ENCODE measurements at regions not wholly inside any gene's neighbourhood (a gene's known extent, or its start where the extent isn't known, plus 50 kb on each side); places are given as distances from the start of the nearest gene placed in this dataset.
A peak's percentile ranks its signal among the peaks of the same experiment; 100 is the strongest.
"Not testable (repeated sequence)": the region's sequence is repeated elsewhere in the genome, so short reads cannot be mapped to it uniquely, and the experiment has no call there.

DNA sequence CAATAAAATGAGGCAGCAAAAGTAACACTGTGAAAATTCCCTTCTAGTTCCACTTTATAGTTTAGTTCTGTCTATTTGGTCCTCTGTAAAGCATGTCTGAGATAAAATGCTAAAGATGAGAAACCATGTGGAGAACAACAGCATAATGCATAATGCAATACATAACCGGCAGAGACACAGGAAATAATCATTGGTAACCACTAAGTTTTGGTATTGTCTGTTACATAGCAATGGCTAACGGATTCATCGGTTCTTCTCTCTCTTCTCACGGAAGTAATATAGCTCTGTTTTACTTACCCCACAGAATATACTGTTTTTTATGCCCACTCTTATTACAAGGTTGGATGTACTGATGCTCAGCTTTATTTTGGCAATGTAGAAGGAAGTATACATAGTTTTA is 158.9 kb downstream of the FAM174A start:
- DNase-seq (ENCODE audit: low spot score): no peak

- no peak for DNase-seq (ENCODE audit: low spot score)
Measured at GRCh38 chr5:100697970-100698369, 162.8 kb downstream of the FAM174A start.

DNA sequence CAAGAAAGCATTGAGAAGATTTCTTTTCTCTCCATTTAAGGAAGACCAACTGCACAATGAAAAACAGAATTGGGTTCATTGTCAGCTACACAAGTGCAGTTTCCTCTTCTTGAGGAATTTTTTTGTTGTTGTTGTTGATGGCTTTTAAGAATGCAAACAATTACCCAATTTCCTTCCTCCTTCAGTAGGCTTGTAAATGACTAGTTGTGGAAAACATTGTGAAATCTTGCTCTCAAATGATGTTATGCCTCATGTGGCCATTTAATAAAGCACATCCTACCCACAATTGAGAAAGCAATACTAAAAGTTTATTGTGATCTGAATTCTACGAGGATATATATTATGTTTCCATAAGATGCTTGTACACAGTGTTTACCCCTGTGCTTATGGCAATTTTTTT is 171.6 kb downstream of the FAM174A start:
- no peak for DNase-seq (ENCODE audit: low spot score)

DNA sequence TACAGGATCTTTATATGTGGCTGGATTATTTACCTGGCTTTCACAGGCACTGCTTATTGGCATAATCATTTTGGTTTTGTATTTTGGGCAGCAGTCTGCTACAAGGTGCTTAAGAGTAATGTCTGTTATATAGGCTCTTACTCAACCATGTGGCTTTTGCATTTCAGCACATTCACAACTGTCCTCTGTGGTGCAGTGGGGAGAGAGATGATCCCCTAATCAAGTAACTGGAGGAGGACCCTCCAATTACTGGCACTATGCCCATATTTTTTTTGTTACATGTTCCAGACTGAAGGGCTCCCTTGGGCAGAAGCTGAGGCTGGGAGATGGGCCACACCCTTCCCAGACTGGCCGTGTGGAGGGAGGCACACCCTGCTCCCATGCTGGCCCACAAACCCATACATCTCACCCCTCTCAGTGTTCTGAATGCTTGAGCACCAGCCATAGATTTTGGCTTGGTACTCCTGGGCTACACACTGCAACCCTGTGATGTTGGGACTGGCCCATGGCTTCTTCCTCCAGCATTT is 173.5 kb downstream of the FAM174A start:
- DNase-seq (ENCODE audit: low spot score): no peak

DNA sequence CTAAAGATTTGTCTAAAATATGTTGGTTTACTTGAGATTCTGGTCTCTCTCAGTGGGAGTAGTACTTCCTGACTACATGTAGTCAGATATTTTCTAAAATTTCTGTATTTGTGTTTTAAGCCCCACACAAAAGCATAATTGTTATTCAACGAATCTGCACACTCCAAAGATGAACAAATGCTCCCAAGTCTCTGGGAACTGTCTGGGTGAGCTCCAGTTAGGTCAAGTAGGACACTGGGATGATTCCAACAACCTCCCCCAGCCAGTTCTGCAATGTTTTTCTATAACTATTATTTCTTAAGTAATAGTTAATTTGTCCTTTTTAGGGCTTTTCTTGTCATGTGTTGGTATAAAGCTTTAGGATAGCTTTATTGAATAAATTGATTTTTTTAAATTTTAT is 174.6 kb downstream of the FAM174A start:
- no peak for DNase-seq (ENCODE audit: low spot score)

- not testable (repeated sequence) for DNase-seq (ENCODE audit: low spot score)
Measured at GRCh38 chr5:100714780-100715179, 179.6 kb downstream of the FAM174A start.

GRCh38 chr5:100722657-100723056 is 180.4 kb downstream of the ST8SIA4 start:
- DNase-seq (ENCODE audit: low spot score): no peak

GRCh38 chr5:100723229-100723628 is 179.9 kb downstream of the ST8SIA4 start:
- no peak for DNase-seq (ENCODE audit: low spot score)

- DNase-seq (ENCODE audit: low spot score): no peak
Measured at GRCh38 chr5:100726116-100726515, 177.0 kb downstream of the ST8SIA4 start.

DNA sequence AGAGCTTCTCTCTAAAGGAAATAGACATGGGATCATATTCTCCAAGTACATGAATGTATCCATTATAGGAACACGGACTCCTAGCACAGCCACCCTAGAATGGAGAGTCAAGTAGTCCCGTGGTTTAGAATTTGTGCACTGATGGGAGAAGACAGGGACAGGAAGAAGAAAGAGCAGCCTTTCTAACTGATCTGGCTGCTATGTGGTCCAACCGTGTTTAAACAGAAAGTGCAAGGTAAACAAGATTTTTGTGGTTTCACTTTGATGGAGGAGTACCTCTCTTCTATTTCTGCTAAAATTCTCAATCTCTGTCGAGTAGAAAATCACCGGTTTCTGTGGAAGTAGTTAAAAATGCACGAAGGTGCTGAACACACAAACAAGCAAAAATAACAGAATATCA is 171.3 kb downstream of the ST8SIA4 start:
- peak; percentile 56 for DNase-seq (ENCODE audit: low spot score)

DNA sequence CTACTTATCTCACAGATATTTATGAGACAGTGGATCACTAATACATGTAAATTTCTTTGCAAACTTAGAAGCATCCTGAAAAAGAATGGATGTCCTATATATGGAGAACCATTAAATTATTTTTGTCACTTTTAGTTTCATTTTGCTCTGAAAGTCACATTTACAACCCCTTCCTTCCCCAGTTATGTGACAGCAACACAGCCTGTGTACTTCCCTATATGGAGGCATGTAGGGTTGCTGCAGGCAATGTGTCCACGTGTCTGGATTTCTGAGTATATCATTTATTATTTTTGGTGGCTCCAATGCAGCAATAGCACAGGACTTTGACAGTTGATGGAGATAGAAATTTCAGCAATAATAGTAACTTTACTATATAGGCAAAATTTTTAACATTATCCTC is 156.4 kb downstream of the ST8SIA4 start:
- no peak for DNase-seq (ENCODE audit: low spot score)

DNA sequence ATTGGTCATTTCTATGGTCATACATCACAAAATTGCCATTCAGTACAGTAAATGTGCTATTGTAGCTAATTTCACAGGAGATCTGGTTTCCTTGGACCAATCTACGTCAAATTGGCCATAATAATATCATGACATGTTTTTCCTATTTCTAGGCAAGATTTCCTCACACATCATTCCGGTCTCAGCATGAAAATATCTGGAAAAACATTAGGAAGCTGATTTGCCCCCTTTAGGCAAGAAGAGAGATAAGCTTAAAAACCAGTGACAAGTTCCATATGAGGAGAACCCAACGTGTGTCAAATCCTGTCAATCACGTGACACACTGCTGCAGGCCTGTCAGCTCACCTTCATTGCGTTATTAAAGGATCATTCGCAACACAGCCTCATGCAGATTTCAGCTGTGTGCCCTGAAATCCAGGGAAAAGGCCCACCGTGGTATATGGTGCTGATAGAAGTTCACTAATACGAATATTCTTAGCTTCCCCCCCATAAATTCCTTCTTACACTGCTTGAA is 153.3 kb downstream of the ST8SIA4 start:
- DNase-seq (ENCODE audit: low spot score): no peak

GRCh38 chr5:100755435-100755834 is 147.6 kb downstream of the ST8SIA4 start:
- no peak for DNase-seq (ENCODE audit: low spot score)

All from CD4-positive, alpha-beta T cell treated with Interleukin-2 at 100 ng/mL for 4 hours (primary cell).